GM12872 (cell line): ENCODE measurements at regions not wholly inside any gene's neighbourhood (a gene's known extent, or its start where the extent isn't known, plus 50 kb on each side); places are given as distances from the start of the nearest gene placed in this dataset.

Experiments used
- TF ChIP-seq, protein P1 (sequence below): IDR thresholded peaks from 3 replicates; pipeline ENCODE4 v1.5.1; 2011; ENCODE audit warnings: low read depth, mild to moderate bottlenecking, low read length, moderate library complexity; ENCODE audit not compliant: insufficient read depth

DNA sequence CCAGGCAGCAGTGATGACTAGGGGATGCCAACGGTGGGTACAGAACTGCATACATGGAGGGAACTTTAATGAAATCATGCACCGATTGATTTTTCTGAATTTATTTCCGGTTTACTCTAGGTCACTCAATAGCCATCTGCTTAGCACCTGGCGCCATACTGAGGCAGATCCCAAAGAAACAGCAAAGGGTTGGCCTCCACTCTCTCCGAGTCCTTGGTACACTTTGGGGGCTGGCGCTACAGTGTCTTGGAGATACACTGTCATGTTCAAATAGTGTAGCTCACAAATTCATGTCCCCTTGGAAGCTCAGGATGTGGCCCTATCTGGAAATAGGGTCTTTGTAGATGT is 116.3 kb downstream of the BOD1 start:
- TF ChIP-seq, protein P1, sequence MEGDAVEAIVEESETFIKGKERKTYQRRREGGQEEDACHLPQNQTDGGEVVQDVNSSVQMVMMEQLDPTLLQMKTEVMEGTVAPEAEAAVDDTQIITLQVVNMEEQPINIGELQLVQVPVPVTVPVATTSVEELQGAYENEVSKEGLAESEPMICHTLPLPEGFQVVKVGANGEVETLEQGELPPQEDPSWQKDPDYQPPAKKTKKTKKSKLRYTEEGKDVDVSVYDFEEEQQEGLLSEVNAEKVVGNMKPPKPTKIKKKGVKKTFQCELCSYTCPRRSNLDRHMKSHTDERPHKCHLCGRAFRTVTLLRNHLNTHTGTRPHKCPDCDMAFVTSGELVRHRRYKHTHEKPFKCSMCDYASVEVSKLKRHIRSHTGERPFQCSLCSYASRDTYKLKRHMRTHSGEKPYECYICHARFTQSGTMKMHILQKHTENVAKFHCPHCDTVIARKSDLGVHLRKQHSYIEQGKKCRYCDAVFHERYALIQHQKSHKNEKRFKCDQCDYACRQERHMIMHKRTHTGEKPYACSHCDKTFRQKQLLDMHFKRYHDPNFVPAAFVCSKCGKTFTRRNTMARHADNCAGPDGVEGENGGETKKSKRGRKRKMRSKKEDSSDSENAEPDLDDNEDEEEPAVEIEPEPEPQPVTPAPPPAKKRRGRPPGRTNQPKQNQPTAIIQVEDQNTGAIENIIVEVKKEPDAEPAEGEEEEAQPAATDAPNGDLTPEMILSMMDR = no peak

DNA sequence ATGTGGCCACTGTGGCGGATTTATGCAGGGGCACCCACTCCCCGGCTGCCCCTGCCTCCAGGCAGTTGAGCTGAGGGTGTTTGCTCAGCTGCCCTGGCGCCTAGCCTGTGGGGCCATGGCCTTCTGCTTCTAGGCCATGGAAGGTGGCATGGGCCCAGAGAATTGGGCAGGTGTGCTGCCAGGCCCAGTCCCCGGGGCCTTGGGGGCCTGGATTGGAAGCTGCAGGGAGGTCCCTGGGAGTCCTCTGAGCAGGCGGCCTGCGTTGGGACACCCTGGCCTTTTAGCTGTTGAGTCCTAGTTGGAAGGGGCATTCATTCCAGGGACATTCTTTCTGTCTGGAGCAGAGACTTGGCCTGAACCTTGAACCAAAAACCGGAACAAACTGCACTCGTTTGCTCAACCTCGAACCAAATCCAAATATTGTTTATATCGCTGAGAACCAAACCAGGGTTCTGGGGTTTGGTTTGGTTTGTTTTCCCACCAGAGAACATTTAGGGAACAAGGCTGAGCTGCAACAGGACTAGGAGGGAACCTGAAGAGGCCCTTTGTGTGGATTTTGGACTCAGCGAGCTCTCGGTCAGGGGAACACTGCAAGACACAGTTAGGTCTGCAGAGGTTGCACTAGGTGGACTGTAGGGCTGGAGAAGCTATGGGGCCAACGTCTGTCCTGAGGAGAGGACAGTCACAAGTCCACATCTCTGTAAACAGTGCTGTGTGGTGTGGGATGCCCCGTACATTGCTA is 116.8 kb downstream of the BOD1 start:
- TF ChIP-seq, protein P1 = no peak

DNA sequence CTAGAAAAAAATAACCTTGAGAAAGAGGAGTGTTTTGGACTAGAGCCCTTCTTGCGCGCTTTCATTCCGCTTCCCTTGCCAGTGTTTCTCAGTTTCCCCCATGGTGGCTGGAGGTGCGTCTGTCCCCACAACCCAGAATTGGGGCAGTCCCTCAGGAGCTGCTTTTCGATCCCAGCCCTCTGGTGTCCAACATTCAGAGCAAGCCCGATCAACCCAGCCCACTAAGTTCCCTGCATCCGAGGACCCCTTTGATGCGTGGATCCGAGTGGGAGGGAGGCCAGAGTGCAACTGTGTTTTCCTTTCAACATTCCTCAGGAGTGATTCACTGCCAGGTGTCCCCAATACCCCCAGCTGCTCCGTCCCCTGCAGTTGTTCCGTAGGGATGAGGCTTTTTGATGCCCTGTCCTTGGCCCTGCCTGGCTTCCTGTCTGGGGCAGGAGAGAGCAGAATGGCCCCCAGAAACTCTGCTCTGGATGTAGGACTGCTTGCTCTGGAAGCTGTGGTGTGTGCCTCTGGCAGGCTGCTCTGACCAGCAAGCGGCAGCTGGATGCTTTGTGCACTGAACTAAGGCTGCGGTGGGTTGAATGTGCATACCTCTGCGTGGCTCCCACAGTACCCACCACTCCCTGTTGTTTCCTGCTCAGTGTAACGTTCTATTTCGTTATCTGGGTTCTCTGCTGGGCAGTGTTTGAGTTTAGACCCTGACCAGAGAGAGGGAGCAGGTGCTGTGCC is 117.5 kb downstream of the BOD1 start:
- TF ChIP-seq, protein P1 = no peak

DNA sequence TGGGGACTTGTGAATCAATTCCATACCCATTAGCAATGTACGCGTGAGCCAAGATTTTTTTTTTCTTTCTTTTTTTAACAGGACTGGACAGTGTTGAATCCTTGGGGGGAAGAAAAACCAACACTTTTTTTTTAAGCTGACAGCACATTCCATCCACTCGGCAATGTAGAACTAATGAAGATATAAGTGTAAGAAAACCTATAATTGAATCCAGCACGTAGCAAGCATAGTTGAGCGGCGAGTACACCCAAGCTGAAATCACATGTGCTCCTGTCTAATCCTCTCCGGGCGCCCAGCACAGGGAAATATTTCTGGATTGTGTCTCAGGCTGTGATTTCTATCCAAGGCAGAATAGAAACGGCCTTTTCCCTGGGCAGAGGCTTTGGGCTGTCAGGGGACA is 118.2 kb downstream of the BOD1 start:
- TF ChIP-seq, protein P1 = no peak

DNA sequence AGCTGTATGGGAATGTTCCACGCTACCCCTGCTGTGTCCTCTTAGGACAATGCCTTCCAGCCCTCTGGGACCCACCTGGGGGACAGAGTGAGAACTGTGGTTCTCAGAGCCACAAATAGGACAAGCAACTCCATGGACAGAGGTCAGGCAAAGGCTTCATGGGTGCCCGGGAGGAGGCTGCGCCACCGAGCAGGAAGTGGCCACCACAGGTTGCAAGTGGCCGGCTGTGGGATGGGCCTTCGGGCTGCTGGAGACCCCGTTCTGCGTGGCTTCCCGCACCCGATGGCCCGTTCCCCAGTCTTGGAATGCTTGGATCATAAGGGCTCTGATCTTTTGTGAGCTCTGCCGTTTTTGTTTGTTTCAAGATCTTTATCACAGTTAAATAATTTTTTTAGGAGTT is 118.8 kb downstream of the BOD1 start:
- TF ChIP-seq, protein P1 = no peak

DNA sequence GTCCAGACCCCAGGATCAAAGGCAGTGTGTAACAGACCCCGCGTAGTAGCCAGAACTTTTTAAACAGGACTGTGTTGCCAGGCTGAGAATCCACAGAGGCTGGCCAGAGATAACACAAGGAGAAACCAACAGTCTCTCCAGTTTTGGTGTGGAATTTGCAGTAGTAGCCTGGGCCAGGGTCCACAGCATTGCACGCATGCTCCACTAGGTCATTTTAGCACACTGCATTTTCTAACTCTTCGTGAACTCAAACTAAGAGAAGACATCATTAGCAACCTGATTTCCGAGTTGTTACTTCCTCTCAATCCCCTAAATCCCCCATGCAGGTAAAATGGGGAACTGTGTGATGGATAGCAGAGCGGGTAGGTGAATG is 119.6 kb downstream of the BOD1 start:
- TF ChIP-seq, protein P1 = no peak

DNA sequence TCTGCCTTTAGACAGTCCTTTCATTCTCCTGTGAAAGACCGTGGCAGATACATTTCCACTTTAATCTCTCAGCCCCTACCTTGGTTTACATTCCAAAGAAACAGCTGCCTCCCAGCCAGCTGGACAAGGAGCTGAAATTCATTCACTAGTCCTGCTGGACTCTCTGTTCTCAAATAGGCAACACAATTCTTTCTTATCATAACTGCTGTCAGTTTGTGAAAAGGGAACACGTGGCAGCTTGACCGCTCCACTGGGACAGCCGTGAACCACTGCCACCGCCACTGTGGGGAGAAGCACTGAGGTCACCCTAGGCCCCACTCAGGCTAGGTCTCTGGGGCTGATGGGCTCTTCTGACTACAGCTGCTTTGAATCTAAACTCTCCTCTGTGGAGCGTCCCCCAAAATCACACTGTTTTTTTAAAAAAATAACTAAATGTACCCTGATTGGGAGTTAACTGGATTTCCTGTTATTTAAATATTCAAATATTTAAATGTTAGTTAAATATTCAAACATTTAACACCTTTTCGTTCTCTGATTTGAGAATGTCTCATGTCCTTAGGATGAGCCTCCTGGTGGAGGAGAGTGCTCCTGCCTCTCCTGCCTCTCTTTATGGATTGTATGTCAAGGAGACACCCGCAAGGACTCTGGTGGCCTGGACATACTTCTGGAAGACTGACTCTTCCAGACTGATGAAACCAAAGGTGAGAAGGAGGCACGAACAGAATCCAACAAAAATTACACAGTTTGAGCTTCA is 120.1 kb downstream of the BOD1 start:
- TF ChIP-seq, protein P1 = no peak
